HCT116 (cell line): ENCODE measurements at regions not wholly inside any gene's neighbourhood (a gene's known extent, or its start where the extent isn't known, plus 50 kb on each side); places are given as distances from the start of the nearest gene placed in this dataset.

Experiments used
- ATAC-seq: fragments of 200-7000 bp; cut with Tn5 transposase; 2 replicates; pipeline ENCODE4 v1.9.1; 2020; ENCODE audit warnings: mild to moderate bottlenecking, moderate library complexity
- BruUV-seq: library from RNA; stranded (reverse); fragments of 400-500 nt; replicated peaks from 2 replicates; lab custom pipeline; 2021; lab: Mats Ljungman, UMichigan
- CTCF ChIA-PET: fragments of 300-600 bp; sonication (Branson Sonifier 250); formaldehyde crosslinking; loops from one replicate; lab custom pipeline; 2021; ENCODE audit warnings: antibody characterized with exemption; lab: Charles Lee
- POLR2A ChIA-PET: fragments of 300-600, 350-600 bp; sonication (Branson Sonifier 250); formaldehyde crosslinking; loops from one replicate; lab custom pipeline; 2021; ENCODE audit warnings: antibody characterized with exemption; lab: Charles Lee
- RAD21 ChIA-PET, 2 experiments: fragments of 300-600 bp; sonication (Branson Sonifier 250); formaldehyde crosslinking; loops; one replicate each; lab custom pipeline; 2023; ENCODE audit warnings: low total read pairs in 2 of 2; ENCODE audit not compliant: uncharacterized antibody in 2 of 2, unreplicated experiment in 2 of 2, low non-redundant PET in 1 of 2; lab: Charles Lee
- DNase-seq: peaks from one replicate; pipeline ENCODE4 v3.0.0-alpha.2; 2010; ENCODE audit warnings: low read depth, low spot score
- H2AFZ ChIP-seq: fragments of 200-600 bp; shearing (Covaris generic), sonication (generic); 2 replicates; pipeline ENCODE4 v1.6.1; 2017; ENCODE audit warnings: low read depth, mixed run types, mixed read lengths, antibody characterized with exemption, low read length; ENCODE audit not compliant: poor library complexity, severe bottlenecking
- H3K27ac ChIP-seq: 2 replicates; pipeline ENCODE4 v1.5.1; 2012; ENCODE audit warnings: low read depth, low read length
- H3K27me3 ChIP-seq: fragments of 200-600 bp; sonication (generic); 2 replicates; pipeline ENCODE4 v1.6.1; 2016; ENCODE audit warnings: mixed run types, low read length, mixed read lengths; ENCODE audit not compliant: insufficient read depth
- H3K36me3 ChIP-seq, 2 experiments: fragments of 200-500 bp in 1 of 2; fragments of 200-600 bp in 1 of 2; sonication (Bioruptor generic) in 1 of 2; sonication (generic) in 1 of 2; 2 replicates each; pipeline versions ENCODE4 v1.5.1 to v1.6.1; 2014 to 2016; ENCODE audit warnings: low read length in 2 of 2, inconsistent platforms in 1 of 2, mixed read lengths in 1 of 2, mixed run types in 1 of 2; ENCODE audit not compliant: insufficient read depth in 2 of 2, control insufficient read depth in 1 of 2
- H3K4me1 ChIP-seq, 2 experiments: fragments of 200-600 bp in 1 of 2; sonication (generic) in 1 of 2; 2 replicates each; pipeline versions ENCODE4 v1.5.1 to v1.6.1; 2012 to 2017; ENCODE audit warnings: low read length in 2 of 2, inconsistent platforms in 1 of 2, mild to moderate bottlenecking in 1 of 2, mixed read lengths in 1 of 2, mixed run types in 1 of 2, moderate library complexity in 1 of 2; ENCODE audit not compliant: insufficient read depth in 2 of 2, control insufficient read depth in 1 of 2
- H3K4me2 ChIP-seq: fragments of 200-600 bp; sonication (generic); 2 replicates; pipeline ENCODE4 v1.6.1; 2017; ENCODE audit warnings: mixed run types, low read length, mixed read lengths
- H3K4me3 ChIP-seq, 2 experiments: fragments of 200-600 bp in 1 of 2; sonication (generic) in 1 of 2; replicated peaks in 1 of 2; 2 replicates each; pipeline ENCODE4 v1.5.1; 2011 to 2016; ENCODE audit warnings: low read length in 2 of 2, control low read depth in 1 of 2, low read depth in 1 of 2, mild to moderate bottlenecking in 1 of 2, mixed read lengths in 1 of 2, mixed run types in 1 of 2
- H3K79me2 ChIP-seq: fragments of 200-600 bp; sonication (generic); 2 replicates; pipeline ENCODE4 v1.6.1; 2017; ENCODE audit warnings: mild to moderate bottlenecking, mixed run types, low read length, moderate library complexity, mixed read lengths; ENCODE audit not compliant: insufficient read depth
- H3K9ac ChIP-seq: fragments of 200-600 bp; sonication (generic); 2 replicates; pipeline ENCODE4 v1.6.1; 2016; ENCODE audit warnings: low read length, mixed read lengths
- H3K9me2 ChIP-seq: fragments of 200-600 bp; sonication (generic), shearing (Covaris generic); 2 replicates; pipeline ENCODE4 v1.6.1; 2017; ENCODE audit warnings: mixed run types, mild to moderate bottlenecking, moderate library complexity; ENCODE audit not compliant: insufficient read depth
- H3K9me3 ChIP-seq, 2 experiments: fragments of 200-500 bp in 1 of 2; fragments of 200-600 bp in 1 of 2; sonication (Bioruptor generic) in 1 of 2; sonication (generic) in 1 of 2; 2 replicates each; pipeline ENCODE4 v1.6.1; 2014 to 2017; ENCODE audit warnings: low read length in 2 of 2, mixed read lengths in 2 of 2, inconsistent platforms in 1 of 2, low read depth in 1 of 2, mild to moderate bottlenecking in 1 of 2, mixed run types in 1 of 2, moderate library complexity in 1 of 2; ENCODE audit not compliant: control insufficient read depth in 1 of 2, insufficient read depth in 1 of 2
- H4K20me1 ChIP-seq: fragments of 200-600 bp; sonication (generic), shearing (Covaris generic); 2 replicates; pipeline ENCODE4 v1.6.1; 2017; ENCODE audit warnings: mixed run types, mild to moderate bottlenecking, moderate library complexity; ENCODE audit not compliant: insufficient read depth
- ATF3 ChIP-seq: IDR thresholded peaks from 2 replicates; pipeline ENCODE4 v1.6.1; 2012
- CBX3 ChIP-seq: IDR thresholded peaks from 2 replicates; pipeline ENCODE4 v1.6.1; 2012; ENCODE audit warnings: low read depth
- CEBPB ChIP-seq: IDR thresholded peaks from 2 replicates; pipeline ENCODE4 v1.6.1; 2012; ENCODE audit warnings: low read depth
- FOSL1 ChIP-seq: IDR thresholded peaks from 2 replicates; pipeline ENCODE4 v1.6.1; 2012; ENCODE audit warnings: low read depth
- MAX ChIP-seq: IDR thresholded peaks from 2 replicates; pipeline ENCODE4 v1.6.1; 2012
- RAD21 ChIP-seq: IDR thresholded peaks from 2 replicates; pipeline ENCODE4 v1.6.1; 2012; ENCODE audit warnings: low read depth, mild to moderate bottlenecking
- SIN3A ChIP-seq: IDR thresholded peaks from 2 replicates; pipeline ENCODE4 v1.6.1; 2012; ENCODE audit warnings: low read depth
- TCF7L2 ChIP-seq: IDR thresholded peaks from 2 replicates; pipeline ENCODE4 v1.7.0; 2011; ENCODE audit warnings: borderline replicate concordance, inconsistent platforms; ENCODE audit not compliant: insufficient read depth, insufficient read length; ENCODE audit errors: extremely low read depth
- YY1 ChIP-seq: IDR thresholded peaks from 2 replicates; pipeline ENCODE4 v1.6.1; 2011; ENCODE audit warnings: low read length, low read depth, moderate library complexity, mild to moderate bottlenecking; ENCODE audit not compliant: insufficient replicate concordance; ENCODE audit errors: extremely low read depth
- ZNF274 ChIP-seq: fragments of 200-500 bp; sonication (Bioruptor generic); IDR thresholded peaks from 2 replicates; pipeline ENCODE4 v1.6.1; 2014; ENCODE audit warnings: mild to moderate bottlenecking, low read depth, low read length, inconsistent platforms
- intact Hi-C: fragments of 100-400 bp; cut with micrococcal nuclease; formaldehyde crosslinking; loops from 2 replicates; pipeline ENCODE4 v1.10.0; 2022

GRCh38 chr5:124843596-124843899 lies 97.1 kb upstream of the ZNF608 start:
- H3K4me3 ChIP-seq: no peak overlapping the region
- no peaks in the 10 kb centered on the region for H3K9me3 ChIP-seq
- intact Hi-C loops: no loop called here
- H4K20me1 ChIP-seq: no peaks in the 10 kb centered on the region
- H3K4me1 ChIP-seq: no peaks in the 10 kb centered on the region
- H3K9me2 ChIP-seq: no peaks in the 10 kb centered on the region
- DNase-seq (no peak), ATAC-seq (no peak)
- H3K27me3 ChIP-seq: no peaks in the 10 kb centered on the region
- no peaks in the 10 kb centered on the region for H3K36me3 ChIP-seq
- TF ChIP-seq YY1 (no peak), CEBPB (no peak), TCF7L2 (no peak), ZNF274 (no peak), CBX3 (no peak), ATF3 (no peak)
- no peak overlapping the region for H2AFZ ChIP-seq
- H3K79me2 ChIP-seq: no peaks in the 10 kb centered on the region
- H3K27ac ChIP-seq: no peak overlapping the region
- CTCF ChIA-PET: no interaction called here
- H3K4me2 ChIP-seq: no peak overlapping the region
- POLR2A ChIA-PET: no interaction called here
- no peak overlapping the region for H3K9ac ChIP-seq
- RAD21 ChIA-PET: no interaction called here
- BruUV-seq: no TSS peak

DNA sequence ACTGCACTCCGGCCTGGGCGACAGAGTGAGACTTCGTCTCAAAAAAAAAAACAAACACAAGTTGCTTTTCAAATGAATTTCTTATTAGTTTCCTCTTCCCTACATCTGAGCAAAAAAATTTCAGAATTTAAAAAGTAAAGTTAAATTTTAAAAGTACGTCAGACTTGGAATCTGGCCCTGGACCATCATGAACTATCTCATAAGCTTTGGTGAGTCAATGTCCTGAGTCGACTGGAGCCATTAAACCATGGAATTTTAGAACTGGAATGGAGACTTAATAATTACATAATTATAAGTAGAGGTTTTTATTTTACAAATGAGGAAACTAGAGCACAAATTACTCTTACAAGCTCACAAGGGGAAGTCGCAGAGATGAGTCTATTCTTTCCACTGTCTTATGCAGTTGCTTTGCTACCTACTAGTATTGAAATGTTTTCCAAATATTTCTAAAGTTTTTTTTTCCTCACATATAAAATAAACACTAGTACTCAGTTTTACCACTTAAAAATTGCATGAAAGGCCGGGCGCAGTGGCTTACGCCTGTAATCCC lies 98.0 kb upstream of the ZNF608 start:
- no peaks in the 10 kb centered on the region for H3K27me3 ChIP-seq
- H3K4me2 ChIP-seq: no peak overlapping the region
- ChIA-PET POLR2A (no interaction called here), CTCF (no interaction called here)
- no peaks in the 10 kb centered on the region for H3K9me3 ChIP-seq
- no peak overlapping the region for H2AFZ ChIP-seq
- BruUV-seq: no TSS peak
- no peaks in the 10 kb centered on the region for H3K4me1 ChIP-seq
- TF ChIP-seq RAD21 (no peak), FOSL1 (no peak), MAX (no peak), SIN3A (no peak), CEBPB (no peak)
- TF ChIP-seq, all 23 proteins: peak for 0
- no peak overlapping the region for H3K4me3 ChIP-seq
- intact Hi-C loops: no loop called here
- H3K9ac ChIP-seq: no peak overlapping the region
- H3K79me2 ChIP-seq: no peaks in the 10 kb centered on the region
- ATAC-seq: no peak
- RAD21 ChIA-PET: no interaction called here
- H3K9me2 ChIP-seq: no peaks in the 10 kb centered on the region
- H3K27ac ChIP-seq: no peak overlapping the region
- DNase-seq: no peak
- H3K36me3 ChIP-seq: no peaks in the 10 kb centered on the region
- H4K20me1 ChIP-seq: no peaks in the 10 kb centered on the region
